Small intestine (tissue), 7 donors: ENCODE measurements at regions not wholly inside any gene's neighbourhood (a gene's known extent, or its start where the extent isn't known, plus 50 kb on each side); places are given as distances from the start of the nearest gene placed in this dataset.
"Not testable (repeated sequence)": the region's sequence is repeated elsewhere in the genome, so short reads cannot be mapped to it uniquely, and the experiment has no call there.

Experiments
- DNase-seq, 2 donors: peaks; one replicate each; pipeline versions ENCODE4 v3.0.0 to v3.0.0-alpha.2; 2013
- FAIRE-seq: peaks from 2 replicates; lab custom pipeline; 2012; peaks lifted over from hg19 to GRCh38; lab: Jason Lieb, UNC
- H3K27ac ChIP-seq, 3 donors: one replicate each; pipeline ENCODE4 v1.5.1; 2013; ENCODE audit warnings: low read length in 2 of 3, mild to moderate bottlenecking in 2 of 3, control low read depth in 1 of 3, inconsistent platforms in 1 of 3, low read depth in 1 of 3, moderate library complexity in 1 of 3
- H3K27me3 ChIP-seq, 3 donors: one replicate each; pipeline ENCODE4 v1.6.1; 2013; ENCODE audit warnings: low read length in 3 of 3, inconsistent platforms in 1 of 3; ENCODE audit not compliant: control insufficient read depth in 3 of 3, insufficient read depth in 3 of 3
- H3K36me3 ChIP-seq, 3 donors: one replicate each; pipeline ENCODE4 v1.6.1; 2013; ENCODE audit warnings: low read length in 3 of 3, inconsistent platforms in 1 of 3, low read depth in 1 of 3, mild to moderate bottlenecking in 1 of 3, moderate library complexity in 1 of 3; ENCODE audit not compliant: control insufficient read depth in 3 of 3, insufficient read depth in 2 of 3
- H3K4me1 ChIP-seq, 3 donors: one replicate each; pipeline ENCODE4 v1.6.1; 2013; ENCODE audit warnings: low read length in 2 of 3, inconsistent platforms in 1 of 3, low read depth in 1 of 3, mild to moderate bottlenecking in 1 of 3, moderate library complexity in 1 of 3; ENCODE audit not compliant: control insufficient read depth in 3 of 3, insufficient read depth in 2 of 3
- H3K4me3 ChIP-seq, 3 donors: one replicate each; pipeline ENCODE4 v1.5.1; 2013; ENCODE audit warnings: low read length in 3 of 3, control low read depth in 1 of 3, inconsistent platforms in 1 of 3, low read depth in 1 of 3, mild to moderate bottlenecking in 1 of 3, moderate library complexity in 1 of 3
- H3K9me3 ChIP-seq, 2 donors: one replicate each; pipeline ENCODE4 v1.6.1; 2013; ENCODE audit warnings: low read depth in 1 of 2, low read length in 1 of 2; ENCODE audit not compliant: control insufficient read depth in 2 of 2, insufficient read depth in 1 of 2
- WGBS, 3 donors: extraction: QIAGEN DNeasy Blood & Tissue Kit; methylation state at CpG; one replicate each; pipeline ENCODE4 v1.1.7; 2013; 5-methylcytosine and 5-hydroxymethylcytosine counted together
- donor health status: healthy with polysubstance abuse.
- donor health status: control.
- donor health status: control.
- donor health status: Bipolar disorder and iron deficiency.
- donor health status: healthy.

GRCh38 chrX:66930516-66930915, 291.6 kb upstream of the EDA2R start:
- FAIRE-seq, H3K36me3 ChIP-seq, H3K4me3 ChIP-seq, H3K4me1 ChIP-seq, H3K27me3 ChIP-seq, H3K27ac ChIP-seq, H3K9me3 ChIP-seq, DNase-seq: not testable (repeated sequence)
- 91 to 96% (median 92%) methylated on average over 11 to 18 of the region's 18 CpGs for WGBS, 3 donors

- no peak for FAIRE-seq
Measured at GRCh38 chrX:66920296-66920695, 281.4 kb upstream of the EDA2R start.

GRCh38 chrX:66919280-66919832, 280.5 kb upstream of the EDA2R start:
- DNase-seq = no peak
- Histone ChIP-seq H3K4me1 (no peaks in the 10 kb centered on the region), H3K27me3 (no peaks in the 10 kb centered on the region), H3K27ac (no peak overlapping the region), H3K4me3 (no peak overlapping the region), H3K9me3 (peaks cover 0 to 4% of the 10 kb centered on the region in 2 donors), H3K36me3 (no peaks in the 10 kb centered on the region)
- FAIRE-seq = no peak
- 33 to 51% (median 48%) methylated on average over 4 of the region's 4 CpGs for WGBS, 3 donors

More at GRCh38 chrX:66920296-66920695, 281.4 kb upstream of the EDA2R start:
- Histone ChIP-seq H3K4me3 (no peak overlapping the region), H3K36me3 (no peaks in the 10 kb centered on the region), H3K9me3 (peaks cover 0 to 4% of the 10 kb centered on the region in 2 donors), H3K4me1 (no peaks in the 10 kb centered on the region), H3K27ac (no peak overlapping the region), H3K27me3 (no peaks in the 10 kb centered on the region)
- WGBS, 3 donors = 81 to 92% (median 87%) methylated on average over 1 of the region's 1 CpG
- no peak for DNase-seq

- 25 to 42% (median 25%) methylated on average over 1 of the region's 1 CpG for WGBS, 3 donors
- DNase-seq (no peak), FAIRE-seq (no peak)
- H3K27me3 ChIP-seq = no peaks in the 10 kb centered on the region
- no peak overlapping the region for H3K4me3 ChIP-seq
- H3K4me1 ChIP-seq = no peaks in the 10 kb centered on the region
- H3K9me3 ChIP-seq = peaks cover 0 to 4% of the 10 kb centered on the region in 2 donors
- no peak overlapping the region for H3K27ac ChIP-seq
- H3K36me3 ChIP-seq = no peaks in the 10 kb centered on the region
Measured at GRCh38 chrX:66918511-66918910, 279.6 kb upstream of the EDA2R start.

GRCh38 chrX:66915893-66916292, 277.0 kb upstream of the EDA2R start:
- Histone ChIP-seq H3K9me3 (peaks cover 0 to 4% of the 10 kb centered on the region in 2 donors), H3K27ac (no peak overlapping the region), H3K36me3 (no peaks in the 10 kb centered on the region), H3K4me3 (no peak overlapping the region), H3K27me3 (no peaks in the 10 kb centered on the region), H3K4me1 (no peaks in the 10 kb centered on the region)
- DNase-seq (no peak), FAIRE-seq (no peak)
- WGBS, 3 donors = 30 to 59% (median 43%) methylated on average over 2 of the region's 2 CpGs

GRCh38 chrX:66914080-66914479, 275.2 kb upstream of the EDA2R start:
- Histone ChIP-seq H3K4me1 (no peaks in the 10 kb centered on the region), H3K27me3 (no peaks in the 10 kb centered on the region), H3K36me3 (no peaks in the 10 kb centered on the region), H3K9me3 (peaks cover 0 to 4% of the 10 kb centered on the region in 2 donors), H3K27ac (no peak overlapping the region), H3K4me3 (no peak overlapping the region)
- FAIRE-seq (no peak), DNase-seq (peak in 1 of 2 donors; percentile 81)
- 36 to 44% (median 44%) methylated on average over 6 of the region's 6 CpGs for WGBS, 3 donors

GRCh38 chrX:66912417-66912816, 273.5 kb upstream of the EDA2R start:
- Histone ChIP-seq H3K4me1 (no peaks in the 10 kb centered on the region), H3K27ac (no peak overlapping the region), H3K36me3 (no peaks in the 10 kb centered on the region), H3K27me3 (no peaks in the 10 kb centered on the region), H3K9me3 (no peaks in the 10 kb centered on the region), H3K4me3 (no peak overlapping the region)
- FAIRE-seq (no peak), DNase-seq (no peak)
- WGBS, 3 donors = 6 to 33% (median 19%) methylated on average over 2 of the region's 2 CpGs

- no peak overlapping the region for H3K27ac ChIP-seq
- H3K4me1 ChIP-seq = no peaks in the 10 kb centered on the region
- H3K9me3 ChIP-seq = no peaks in the 10 kb centered on the region
- no peaks in the 10 kb centered on the region for H3K27me3 ChIP-seq
- no peak overlapping the region for H3K4me3 ChIP-seq
- no peak for FAIRE-seq
- WGBS, 3 donors = 32 to 47% (median 41%) methylated on average over 4 of the region's 4 CpGs
- DNase-seq = no peak
- no peaks in the 10 kb centered on the region for H3K36me3 ChIP-seq
Measured at GRCh38 chrX:66902081-66902480, 263.2 kb upstream of the EDA2R start.

GRCh38 chrX:66900886-66901285, 262.0 kb upstream of the EDA2R start:
- Histone ChIP-seq H3K27me3 (no peaks in the 10 kb centered on the region), H3K27ac (no peak overlapping the region), H3K4me3 (no peak overlapping the region), H3K36me3 (no peaks in the 10 kb centered on the region), H3K9me3 (no peaks in the 10 kb centered on the region), H3K4me1 (no peaks in the 10 kb centered on the region)
- FAIRE-seq = no peak
- peak in 1 of 2 donors; percentile 50 for DNase-seq
